Thoracic aorta (tissue), 2 donors: ENCODE measurements at regions not wholly inside any gene's neighbourhood (a gene's known extent, or its start where the extent isn't known, plus 50 kb on each side); places are given as distances from the start of the nearest gene placed in this dataset.

Experiments
- ATAC-seq: fragments of 150-250 bp; one replicate; pipeline ENCODE4 v1.8.0; 2017; ENCODE audit warnings: low read depth; ENCODE audit not compliant: insufficient number of reproducible peaks, low FRiP score
- DNase-seq: peaks from one replicate; pipeline ENCODE4 v3.0.0-alpha.2; 2020; ENCODE audit warnings: low spot score
- H3K27ac ChIP-seq, 2 donors: fragments of 200-600 bp; sonication (generic); 1 replicate in 1 of 2; 2 replicates in 1 of 2; pipeline ENCODE4 v1.5.1; 2016; ENCODE audit warnings: mild to moderate bottlenecking in 2 of 2, moderate library complexity in 2 of 2
- H3K27me3 ChIP-seq: fragments of 200-600 bp; sonication (generic); replicated peaks from 2 replicates; pipeline ENCODE4 v1.6.0; 2016; ENCODE audit warnings: mild to moderate bottlenecking; ENCODE audit not compliant: insufficient read depth
- H3K36me3 ChIP-seq: fragments of 200-600 bp; sonication (generic); one replicate; pipeline ENCODE4 v1.5.1; 2016
- H3K4me1 ChIP-seq, 2 donors: fragments of 200-600 bp; sonication (generic); 1 replicate in 1 of 2; 2 replicates in 1 of 2; pipeline versions ENCODE4 v1.5.1 to v1.6.0; 2016; ENCODE audit warnings: low read depth in 2 of 2, mild to moderate bottlenecking in 1 of 2; ENCODE audit not compliant: control insufficient read depth in 1 of 2
- H3K4me3 ChIP-seq: fragments of 200-600 bp; sonication (generic); 2 replicates; pipeline ENCODE4 v1.5.1; 2016; ENCODE audit warnings: mild to moderate bottlenecking
- H3K9me3 ChIP-seq: fragments of 200-600 bp; sonication (generic); 2 replicates; pipeline ENCODE4 v1.5.1; 2016
- TF ChIP-seq, protein P1 (sequence below): fragments of 200-600 bp; sonication (generic); IDR thresholded peaks from one replicate; pipeline ENCODE4 v1.5.1; 2019; ENCODE audit warnings: antibody characterized with exemption

- no peaks in the 10 kb centered on the region for H3K36me3 ChIP-seq
- no peaks in the 10 kb centered on the region for H3K4me1 ChIP-seq
- TF ChIP-seq, protein P1, sequence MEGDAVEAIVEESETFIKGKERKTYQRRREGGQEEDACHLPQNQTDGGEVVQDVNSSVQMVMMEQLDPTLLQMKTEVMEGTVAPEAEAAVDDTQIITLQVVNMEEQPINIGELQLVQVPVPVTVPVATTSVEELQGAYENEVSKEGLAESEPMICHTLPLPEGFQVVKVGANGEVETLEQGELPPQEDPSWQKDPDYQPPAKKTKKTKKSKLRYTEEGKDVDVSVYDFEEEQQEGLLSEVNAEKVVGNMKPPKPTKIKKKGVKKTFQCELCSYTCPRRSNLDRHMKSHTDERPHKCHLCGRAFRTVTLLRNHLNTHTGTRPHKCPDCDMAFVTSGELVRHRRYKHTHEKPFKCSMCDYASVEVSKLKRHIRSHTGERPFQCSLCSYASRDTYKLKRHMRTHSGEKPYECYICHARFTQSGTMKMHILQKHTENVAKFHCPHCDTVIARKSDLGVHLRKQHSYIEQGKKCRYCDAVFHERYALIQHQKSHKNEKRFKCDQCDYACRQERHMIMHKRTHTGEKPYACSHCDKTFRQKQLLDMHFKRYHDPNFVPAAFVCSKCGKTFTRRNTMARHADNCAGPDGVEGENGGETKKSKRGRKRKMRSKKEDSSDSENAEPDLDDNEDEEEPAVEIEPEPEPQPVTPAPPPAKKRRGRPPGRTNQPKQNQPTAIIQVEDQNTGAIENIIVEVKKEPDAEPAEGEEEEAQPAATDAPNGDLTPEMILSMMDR, result no peak
- H3K27me3 ChIP-seq, result no peaks in the 10 kb centered on the region
- no peak for ATAC-seq
- H3K9me3 ChIP-seq, result no peaks in the 10 kb centered on the region
- no peak overlapping the region for H3K27ac ChIP-seq
- H3K4me3 ChIP-seq, result no peak overlapping the region
- DNase-seq, result no peak
Measured at GRCh38 chr5:5665225-5666075, 243.0 kb downstream of the ICE1 start.

DNA sequence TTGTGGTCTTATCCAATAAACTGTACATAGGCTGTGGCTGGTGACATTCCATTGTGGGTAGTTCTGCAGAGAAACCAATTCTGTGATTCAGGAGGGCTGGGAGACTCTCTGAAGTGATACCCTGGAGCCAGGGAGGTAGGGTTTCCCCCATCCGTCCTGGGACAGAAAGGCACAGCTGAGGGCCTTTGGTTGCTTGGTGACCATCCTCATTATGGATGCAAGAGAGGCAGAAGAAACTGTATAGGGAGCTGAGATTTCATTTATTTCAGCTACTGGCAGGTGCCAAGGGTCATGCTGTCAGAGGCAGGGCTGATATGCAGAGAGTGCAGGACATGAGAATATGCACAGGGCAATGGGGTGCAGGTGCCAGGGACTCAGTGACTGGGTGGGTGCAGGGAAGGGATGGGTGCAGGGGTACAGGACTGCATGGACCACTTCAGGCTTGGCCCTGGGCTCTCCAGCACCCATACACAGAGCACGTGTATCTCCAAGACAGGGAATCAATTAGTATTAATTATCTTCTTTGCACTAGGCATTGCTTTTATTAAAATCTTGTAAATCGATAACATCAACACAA is 236.5 kb downstream of the ICE1 start:
- ATAC-seq, result no peak
- TF ChIP-seq, protein P1, result no peak
- H3K4me3 ChIP-seq, result no peak overlapping the region
- DNase-seq, result no peak
- H3K27me3 ChIP-seq, result no peaks in the 10 kb centered on the region
- H3K4me1 ChIP-seq, result peaks cover 0 to 10% of the 10 kb centered on the region in 2 donors
- H3K36me3 ChIP-seq, result no peaks in the 10 kb centered on the region
- peak overlapping the region in 1 of 2 donors; percentile 72 for H3K27ac ChIP-seq
- H3K9me3 ChIP-seq, result no peaks in the 10 kb centered on the region

- Histone ChIP-seq H3K4me3 (peak overlapping the region; percentile 69), H3K27ac (peak overlapping the region; percentile 66 to 72), H3K27me3 (no peaks in the 10 kb centered on the region), H3K36me3 (no peaks in the 10 kb centered on the region), H3K9me3 (no peaks in the 10 kb centered on the region), H3K4me1 (peaks cover 0 to 10% of the 10 kb centered on the region in 2 donors)
- TF ChIP-seq, protein P1, result no peak
- ATAC-seq (peak; percentile 100), DNase-seq (peak; percentile 79)
Measured at GRCh38 chr5:5658226-5658625, 235.7 kb downstream of the ICE1 start.

DNA sequence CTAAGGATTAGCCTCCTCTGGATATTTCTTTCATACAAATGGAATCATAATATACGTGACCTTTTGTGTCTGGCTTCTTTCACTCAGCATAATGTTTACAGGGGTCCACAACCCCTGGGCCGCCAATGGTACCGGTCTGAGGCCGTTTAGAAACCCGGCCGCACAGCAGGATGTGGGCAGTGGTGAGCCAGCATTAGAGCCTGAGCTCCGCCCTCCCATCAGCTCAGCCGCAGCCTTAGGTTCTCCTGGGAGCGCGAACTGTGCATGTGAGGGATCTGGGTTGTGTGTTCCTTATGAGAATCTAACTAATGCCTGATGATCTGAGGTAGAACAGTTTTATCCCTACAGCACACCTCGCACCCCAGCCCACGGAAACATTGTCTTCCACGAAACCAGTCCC is 229.7 kb downstream of the ICE1 start:
- H3K9me3 ChIP-seq, result no peaks in the 10 kb centered on the region
- DNase-seq, result no peak
- no peak for ATAC-seq
- TF ChIP-seq, protein P1, result no peak
- H3K27ac ChIP-seq, result peak overlapping the region in 1 of 2 donors; percentile 42
- no peak overlapping the region for H3K4me3 ChIP-seq
- H3K27me3 ChIP-seq, result no peaks in the 10 kb centered on the region
- H3K4me1 ChIP-seq, result peaks cover 0 to 17% of the 10 kb centered on the region in 2 donors
- H3K36me3 ChIP-seq, result no peaks in the 10 kb centered on the region

GRCh38 chr5:5650949-5651348 is 228.5 kb downstream of the ICE1 start:
- peaks cover 0 to 15% of the 10 kb centered on the region in 2 donors for H3K4me1 ChIP-seq
- H3K9me3 ChIP-seq, result no peaks in the 10 kb centered on the region
- TF ChIP-seq, protein P1, result no peak
- no peak for DNase-seq
- H3K27me3 ChIP-seq, result no peaks in the 10 kb centered on the region
- H3K36me3 ChIP-seq, result no peaks in the 10 kb centered on the region
- no peak overlapping the region for H3K27ac ChIP-seq
- ATAC-seq, result no peak
- no peak overlapping the region for H3K4me3 ChIP-seq
